ENCODE measurements at regions not wholly inside any gene's neighbourhood (a gene's known extent, or its start where the extent isn't known, plus 50 kb on each side); places are given as distances from the start of the nearest gene placed in this dataset.

GRCh38 chr1:116257836-116258235 lies 115.2 kb upstream of the ATP1A1 start:
- POLR2A ChIA-PET: no interaction called here
- Mint-ChIP-seq H3K36me3 (no peaks in the 10 kb centered on the region), H3K9me3 (no peaks in the 10 kb centered on the region), H3K27me3 (no peaks in the 10 kb centered on the region), H3K4me1 (peaks cover 24 to 35% (median 26%) of the 10 kb centered on the region in 3 donors), H3K27ac (no peak overlapping the region), H3K4me3 (no peak overlapping the region)
- ATAC-seq (replicated peaks in 1 of 4) (no peak), DNase-seq (no peak)
- H3K9me3 ChIP-seq: no peaks in the 10 kb centered on the region
- CTCF ChIA-PET: no interaction called here
- no peak overlapping the region for H3K27ac ChIP-seq (ENCODE audit: low read length)
- H3K36me3 ChIP-seq (ENCODE audit: control insufficient read depth in 2 of 2, extremely low read depth in 1 of 2, insufficient read depth in 1 of 2, low read length in 1 of 2): no peaks in the 10 kb centered on the region
- WGBS (ENCODE audit: insufficient coverage): 100% methylated on average over 2 of the region's 3 CpGs
- peaks cover 0 to 6% of the 10 kb centered on the region in 2 experiments for H3K4me1 ChIP-seq (ENCODE audit: control insufficient read depth in 1 of 2, extremely low read depth in 1 of 2, insufficient read depth in 2 of 2, low read length in 2 of 2)
- H3K27me3 ChIP-seq (replicated peaks in 1 of 2; ENCODE audit: control insufficient read depth in 2 of 2, extremely low read depth in 1 of 2, insufficient read depth in 2 of 2, low read length in 1 of 2): peaks cover 0 to 3% of the 10 kb centered on the region in 2 experiments
- no peak overlapping the region for H3K4me3 ChIP-seq (ENCODE audit: control insufficient read depth in 1 of 2, extremely low read depth in 1 of 2, low read length in 1 of 2)

DNA sequence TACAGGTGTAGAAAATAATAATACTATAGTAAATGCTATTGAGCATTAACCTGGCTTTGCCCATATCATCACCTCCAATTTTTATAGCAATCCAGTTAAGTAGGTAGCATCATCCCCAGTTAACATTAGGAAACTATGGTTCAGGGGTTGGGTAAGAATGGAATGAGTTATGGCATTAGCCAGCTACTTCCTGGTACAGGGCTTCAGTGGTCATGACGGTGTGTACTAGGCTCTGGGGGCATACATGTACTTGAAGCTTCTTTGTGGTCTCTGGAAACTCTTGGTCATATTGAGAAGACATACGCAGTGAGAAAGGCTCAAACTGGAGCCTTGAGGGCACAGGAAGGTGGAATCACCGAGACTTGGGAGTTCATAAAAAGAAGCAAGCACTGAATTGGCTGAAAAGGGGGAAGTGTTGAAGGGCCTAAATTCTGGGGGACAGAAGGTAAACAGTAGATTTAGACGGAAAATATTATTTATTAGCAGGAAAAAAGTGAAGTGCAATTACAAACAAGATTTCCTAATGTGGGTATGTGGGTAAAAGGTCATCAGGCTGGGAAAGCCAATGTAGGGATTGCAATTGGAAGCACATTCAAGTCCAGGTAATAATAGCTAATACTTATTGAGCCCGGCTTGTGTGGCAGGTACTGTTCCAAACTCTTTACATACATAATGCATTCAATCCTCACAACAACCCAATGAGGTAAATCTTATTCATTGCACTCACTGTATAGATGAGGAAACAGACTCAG lies 114.2 kb upstream of the ATP1A1 start:
- WGBS (ENCODE audit: insufficient coverage): 81% methylated on average over 4 of the region's 5 CpGs
- H3K4me3 ChIP-seq (ENCODE audit: control insufficient read depth in 1 of 2, extremely low read depth in 1 of 2, low read length in 1 of 2): no peak overlapping the region
- POLR2A ChIA-PET: no interaction called here
- CTCF ChIA-PET: no interaction called here
- Mint-ChIP-seq H3K9me3 (no peaks in the 10 kb centered on the region), H3K4me3 (no peak overlapping the region), H3K27ac (no peak overlapping the region), H3K36me3 (no peaks in the 10 kb centered on the region), H3K4me1 (peaks cover 26 to 35% (median 28%) of the 10 kb centered on the region in 3 donors), H3K27me3 (no peaks in the 10 kb centered on the region)
- no peak for DNase-seq
- peaks cover 0 to 3% of the 10 kb centered on the region in 2 experiments for H3K27me3 ChIP-seq (replicated peaks in 1 of 2; ENCODE audit: control insufficient read depth in 2 of 2, extremely low read depth in 1 of 2, insufficient read depth in 2 of 2, low read length in 1 of 2)
- peaks cover 0 to 8% of the 10 kb centered on the region in 2 experiments for H3K4me1 ChIP-seq (ENCODE audit: control insufficient read depth in 1 of 2, extremely low read depth in 1 of 2, insufficient read depth in 2 of 2, low read length in 2 of 2)
- H3K27ac ChIP-seq (ENCODE audit: low read length): no peak overlapping the region
- ATAC-seq (replicated peaks in 1 of 4): no peak
- H3K9me3 ChIP-seq: no peaks in the 10 kb centered on the region
- no peaks in the 10 kb centered on the region for H3K36me3 ChIP-seq (ENCODE audit: control insufficient read depth in 2 of 2, extremely low read depth in 1 of 2, insufficient read depth in 1 of 2, low read length in 1 of 2)

DNA sequence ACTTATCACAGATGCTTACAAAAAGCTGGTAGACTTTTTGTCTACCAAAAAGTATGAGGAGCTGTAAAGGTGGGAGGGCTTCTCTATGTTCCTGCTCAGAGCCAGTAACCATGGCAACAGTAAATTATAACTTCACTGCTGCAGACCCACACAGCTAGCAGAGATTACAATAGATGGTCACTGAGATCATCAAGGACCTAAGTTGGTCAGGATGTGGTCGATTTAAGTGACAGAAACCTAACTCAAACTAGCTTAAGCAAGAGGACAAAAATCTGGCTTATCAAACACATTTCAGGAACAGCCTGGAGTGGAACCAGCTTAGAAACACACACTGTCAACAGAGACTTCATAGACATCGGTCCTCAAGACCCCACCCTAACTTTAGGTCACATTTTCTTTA lies 113.4 kb upstream of the ATP1A1 start:
- CTCF ChIA-PET: no interaction called here
- 50% methylated on average over 1 of the region's 2 CpGs for WGBS (ENCODE audit: insufficient coverage)
- POLR2A ChIA-PET: no interaction called here

DNA sequence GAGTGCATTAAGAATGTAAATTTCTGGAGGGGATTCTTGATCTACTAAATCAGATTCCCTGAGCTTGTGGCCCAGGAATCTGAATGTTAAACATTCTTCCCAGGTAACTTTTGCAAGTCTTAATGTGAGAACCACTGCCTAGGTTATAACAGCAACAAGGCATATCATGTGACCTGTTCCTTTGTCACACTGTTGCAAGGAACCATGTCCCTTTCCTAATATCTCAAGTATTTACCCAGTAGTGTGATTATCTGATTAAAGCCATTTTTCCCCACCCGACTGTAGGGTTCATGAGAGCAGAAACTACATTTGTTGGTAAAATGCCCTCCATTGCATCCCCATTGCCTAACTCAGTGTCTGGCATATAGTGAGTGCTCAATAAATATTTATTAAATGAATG lies 112.9 kb upstream of the ATP1A1 start:
- POLR2A ChIA-PET: no interaction called here
- Mint-ChIP-seq H3K27me3 (no peaks in the 10 kb centered on the region), H3K27ac (no peak overlapping the region), H3K36me3 (no peaks in the 10 kb centered on the region), H3K4me3 (no peak overlapping the region), H3K9me3 (no peaks in the 10 kb centered on the region), H3K4me1 (peaks cover 26 to 33% (median 30%) of the 10 kb centered on the region in 3 donors)
- H3K4me3 ChIP-seq (ENCODE audit: control insufficient read depth in 1 of 2, extremely low read depth in 1 of 2, low read length in 1 of 2): no peak overlapping the region
- ATAC-seq (replicated peaks in 1 of 4) (no peak), DNase-seq (no peak)
- no peak overlapping the region for H3K27ac ChIP-seq (ENCODE audit: low read length)
- H3K27me3 ChIP-seq (replicated peaks in 1 of 2; ENCODE audit: control insufficient read depth in 2 of 2, extremely low read depth in 1 of 2, insufficient read depth in 2 of 2, low read length in 1 of 2): peaks cover 0 to 3% of the 10 kb centered on the region in 2 experiments
- peaks cover 0 to 8% of the 10 kb centered on the region in 2 experiments for H3K4me1 ChIP-seq (ENCODE audit: control insufficient read depth in 1 of 2, extremely low read depth in 1 of 2, insufficient read depth in 2 of 2, low read length in 2 of 2)
- no peaks in the 10 kb centered on the region for H3K9me3 ChIP-seq
- H3K36me3 ChIP-seq (ENCODE audit: control insufficient read depth in 2 of 2, extremely low read depth in 1 of 2, insufficient read depth in 1 of 2, low read length in 1 of 2): no peaks in the 10 kb centered on the region
- no CpG with 5 or more reads among the region's 1 CpG for WGBS (ENCODE audit: insufficient coverage)
- CTCF ChIA-PET: no interaction called here

More for the DNA sequence above, 113.4 kb upstream of the ATP1A1 start:
- Mint-ChIP-seq H3K9me3 (no peaks in the 10 kb centered on the region), H3K4me3 (no peak overlapping the region), H3K27me3 (no peaks in the 10 kb centered on the region), H3K27ac (no peak overlapping the region), H3K4me1 (peaks cover 26 to 35% (median 30%) of the 10 kb centered on the region in 3 donors), H3K36me3 (no peaks in the 10 kb centered on the region)
- H3K9me3 ChIP-seq: no peaks in the 10 kb centered on the region
- ATAC-seq (replicated peaks in 1 of 4) (no peak), DNase-seq (peak in 1 of 35 experiments; percentile 8)
- peaks cover 0 to 8% of the 10 kb centered on the region in 2 experiments for H3K4me1 ChIP-seq (ENCODE audit: control insufficient read depth in 1 of 2, extremely low read depth in 1 of 2, insufficient read depth in 2 of 2, low read length in 2 of 2)
- no peaks in the 10 kb centered on the region for H3K36me3 ChIP-seq (ENCODE audit: control insufficient read depth in 2 of 2, extremely low read depth in 1 of 2, insufficient read depth in 1 of 2, low read length in 1 of 2)
- no peak overlapping the region for H3K27ac ChIP-seq (ENCODE audit: low read length)
- H3K4me3 ChIP-seq (ENCODE audit: control insufficient read depth in 1 of 2, extremely low read depth in 1 of 2, low read length in 1 of 2): no peak overlapping the region
- H3K27me3 ChIP-seq (replicated peaks in 1 of 2; ENCODE audit: control insufficient read depth in 2 of 2, extremely low read depth in 1 of 2, insufficient read depth in 2 of 2, low read length in 1 of 2): peaks cover 0 to 3% of the 10 kb centered on the region in 2 experiments

- H3K27me3 Mint-ChIP-seq: no peaks in the 10 kb centered on the region
- no peaks in the 10 kb centered on the region for H3K9me3 ChIP-seq
- no peak overlapping the region for H3K4me3 ChIP-seq (ENCODE audit: control insufficient read depth in 1 of 2, extremely low read depth in 1 of 2, low read length in 1 of 2)
- POLR2A ChIA-PET: no interaction called here
- H3K36me3 ChIP-seq (ENCODE audit: control insufficient read depth in 2 of 2, extremely low read depth in 1 of 2, insufficient read depth in 1 of 2, low read length in 1 of 2): no peaks in the 10 kb centered on the region
- no peaks in the 10 kb centered on the region for H3K36me3 Mint-ChIP-seq
- H3K27me3 ChIP-seq (replicated peaks in 1 of 2; ENCODE audit: control insufficient read depth in 2 of 2, extremely low read depth in 1 of 2, insufficient read depth in 2 of 2, low read length in 1 of 2): peaks cover 0 to 3% of the 10 kb centered on the region in 2 experiments
- H3K4me1 Mint-ChIP-seq: peaks cover 26 to 30% (median 29%) of the 10 kb centered on the region in 3 donors
- H3K9me3 Mint-ChIP-seq: no peaks in the 10 kb centered on the region
- no peak for DNase-seq
- H3K4me3 Mint-ChIP-seq: no peak overlapping the region
- no peak for ATAC-seq (replicated peaks in 1 of 4)
- 80% methylated on average over 1 of the region's 4 CpGs for WGBS (ENCODE audit: insufficient coverage)
- no peak overlapping the region for H3K27ac Mint-ChIP-seq
- H3K4me1 ChIP-seq (ENCODE audit: control insufficient read depth in 1 of 2, extremely low read depth in 1 of 2, insufficient read depth in 2 of 2, low read length in 2 of 2): peaks cover 0 to 8% of the 10 kb centered on the region in 2 experiments
- CTCF ChIA-PET: no interaction called here
- H3K27ac ChIP-seq (ENCODE audit: low read length): no peak overlapping the region
These were observed 112.4 kb upstream of the ATP1A1 start for GRCh38 chr1:116260621-116261020.

GRCh38 chr1:116261227-116261626 lies 111.8 kb upstream of the ATP1A1 start:
- POLR2A ChIA-PET: no interaction called here
- H3K27me3 ChIP-seq (replicated peaks in 1 of 2; ENCODE audit: control insufficient read depth in 2 of 2, extremely low read depth in 1 of 2, insufficient read depth in 2 of 2, low read length in 1 of 2): peaks cover 0 to 3% of the 10 kb centered on the region in 2 experiments

More at GRCh38 chr1:116261227-116261626, 111.8 kb upstream of the ATP1A1 start:
- Histone ChIP-seq H3K27ac (ENCODE audit: low read length) (no peak overlapping the region), H3K4me3 (ENCODE audit: control insufficient read depth in 1 of 2, extremely low read depth in 1 of 2, low read length in 1 of 2) (no peak overlapping the region), H3K4me1 (ENCODE audit: control insufficient read depth in 1 of 2, extremely low read depth in 1 of 2, insufficient read depth in 2 of 2, low read length in 2 of 2) (peaks cover 0 to 8% of the 10 kb centered on the region in 2 experiments), H3K9me3 (no peaks in the 10 kb centered on the region), H3K36me3 (ENCODE audit: control insufficient read depth in 2 of 2, extremely low read depth in 1 of 2, insufficient read depth in 1 of 2, low read length in 1 of 2) (no peaks in the 10 kb centered on the region)
- ATAC-seq (replicated peaks in 1 of 4) (no peak), DNase-seq (no peak)
- WGBS (ENCODE audit: insufficient coverage): 96% methylated on average over 3 of the region's 7 CpGs
- CTCF ChIA-PET: no interaction called here
- Mint-ChIP-seq H3K27me3 (no peaks in the 10 kb centered on the region), H3K36me3 (no peaks in the 10 kb centered on the region), H3K4me3 (no peak overlapping the region), H3K9me3 (no peaks in the 10 kb centered on the region), H3K27ac (no peak overlapping the region), H3K4me1 (peaks cover 27 to 33% (median 30%) of the 10 kb centered on the region in 3 donors)
